HepG2 (cell line): ENCODE measurements at regions not wholly inside any gene's neighbourhood (a gene's known extent, or its start where the extent isn't known, plus 50 kb on each side); places are given as distances from the start of the nearest gene placed in this dataset.
A peak's percentile ranks its signal among the peaks of the same experiment; 100 is the strongest.

Experiments
- ATAC-seq: fragments of 200-7000 bp; cut with Tn5 transposase; 3 replicates; pipeline ENCODE4 v1.9.1; 2020; ENCODE audit warnings: mild to moderate bottlenecking, moderate library complexity
- BruUV-seq: library from RNA; stranded (reverse); fragments of 400-500 nt; replicated peaks from 2 replicates; lab custom pipeline; 2021; lab: Mats Ljungman, UMichigan
- CTCF ChIA-PET: fragments of 300-600 bp; formaldehyde crosslinking; extraction: SDS; loops from one replicate; lab custom pipeline; 2021; ENCODE audit warnings: low total read pairs, inconsistent platforms, low intra/inter-chr PET ratio; lab: Yijun Ruan, JAX
- POLR2A ChIA-PET: fragments of 350-600 bp; sonication (Branson Sonifier 250); formaldehyde crosslinking; loops from one replicate; lab custom pipeline; 2020; ENCODE audit warnings: antibody characterized with exemption, inconsistent platforms; lab: Yijun Ruan, JAX
- DNase-seq: peaks from one replicate; pipeline ENCODE4 v3.0.0-alpha.2; 2015; ENCODE audit warnings: low spot score
- FAIRE-seq: peaks from 3 replicates; lab custom pipeline; 2011; peaks lifted over from hg19 to GRCh38; lab: Jason Lieb, UNC
- H2AFZ ChIP-seq: one replicate; pipeline ENCODE4 v1.6.1; 2011; ENCODE audit warnings: low read length, inconsistent platforms
- H3K27ac ChIP-seq: fragments of 300-600 bp; 3 replicates; pipeline ENCODE4 v1.8.0; 2011; ENCODE audit warnings: mixed run types, mild to moderate bottlenecking, mixed read lengths, low read length, inconsistent platforms; ENCODE audit not compliant: insufficient read depth; ENCODE audit errors: extremely low read length
- H3K27me3 ChIP-seq, 2 experiments: fragments of 200-600 bp in 1 of 2; 2 replicates in 1 of 2; 3 replicates in 1 of 2; pipeline versions ENCODE4 v1.6.0 to v1.8.0; 2011; ENCODE audit warnings: low read length in 2 of 2, mild to moderate bottlenecking in 2 of 2, moderate library complexity in 2 of 2, inconsistent platforms in 1 of 2; ENCODE audit not compliant: insufficient read depth in 2 of 2, control insufficient read depth in 1 of 2
- H3K36me3 ChIP-seq, 2 experiments: fragments of 200-600 bp in 1 of 2; replicated peaks in 1 of 2; 2 replicates in 1 of 2; 3 replicates in 1 of 2; pipeline versions ENCODE4 v1.5.1 to v1.8.0; 2011; ENCODE audit warnings: low read length in 2 of 2, inconsistent platforms in 1 of 2; ENCODE audit not compliant: insufficient read depth in 2 of 2, control insufficient read depth in 1 of 2
- H3K4me1 ChIP-seq: 2 replicates; pipeline ENCODE4 v1.5.1; 2012; ENCODE audit warnings: low read length, inconsistent platforms; ENCODE audit not compliant: insufficient read depth
- H3K4me2 ChIP-seq: 2 replicates; pipeline ENCODE4 v1.6.0; 2011; ENCODE audit warnings: low read depth, low read length, inconsistent platforms
- H3K4me3 ChIP-seq, 3 experiments: fragments of 200-600 bp in 1 of 3; sonication (generic), shearing (Covaris generic) in 1 of 3; replicated peaks in 1 of 3; 2 replicates each; pipeline ENCODE4 v1.5.1; 2011 to 2016; ENCODE audit warnings: low read length in 3 of 3, inconsistent platforms in 2 of 3, low read depth in 2 of 3, mild to moderate bottlenecking in 2 of 3, control low read depth in 1 of 3, mixed read lengths in 1 of 3; ENCODE audit not compliant: insufficient read depth in 1 of 3
- H3K79me2 ChIP-seq: one replicate; pipeline ENCODE4 v1.6.1; 2011; ENCODE audit warnings: low read length, inconsistent platforms; ENCODE audit not compliant: insufficient read depth
- H3K9ac ChIP-seq: 2 replicates; pipeline ENCODE4 v1.6.0; 2011; ENCODE audit warnings: mild to moderate bottlenecking, low read depth, low read length, inconsistent platforms; ENCODE audit not compliant: insufficient read depth
- H3K9me3 ChIP-seq: 2 replicates; pipeline ENCODE4 v1.5.1; 2012; ENCODE audit warnings: mild to moderate bottlenecking, low read length
- H4K20me1 ChIP-seq: 2 replicates; pipeline ENCODE4 v1.6.0; 2011; ENCODE audit warnings: inconsistent platforms, mild to moderate bottlenecking, low read length, moderate library complexity; ENCODE audit not compliant: insufficient read depth
- CEBPG ChIP-seq: IDR thresholded peaks from 2 replicates; pipeline ENCODE4 v1.6.1; 2016
- DNMT3B ChIP-seq: conservative IDR thresholded peaks from 2 replicates; pipeline ENCODE4 v1.6.1; 2016; ENCODE audit warnings: missing biosample characterization, control low read depth
- MAFF ChIP-seq: IDR thresholded peaks from 2 replicates; pipeline ENCODE4 v1.6.1; 2011; ENCODE audit warnings: low read depth, low read length, improper control_type of control experiment
- MAFK ChIP-seq, 2 experiments: IDR thresholded peaks in 1 of 2; conservative IDR thresholded peaks in 1 of 2; 2 replicates each; pipeline ENCODE4 v1.6.1; 2011; ENCODE audit warnings: improper control_type of control experiment in 2 of 2, low read length in 2 of 2
- PHF20 ChIP-seq: sonication (generic); formaldehyde crosslinking; IDR thresholded peaks from 2 replicates; pipeline ENCODE4 v1.5.0; 2020; ENCODE audit warnings: mild to moderate bottlenecking, missing genetic modification reagents
- PITX1 ChIP-seq: sonication (generic); formaldehyde crosslinking; IDR thresholded peaks from 2 replicates; pipeline ENCODE4 v1.5.1; 2020; ENCODE audit warnings: mild to moderate bottlenecking, missing genetic modification reagents
- ZNF547 ChIP-seq: sonication (generic); formaldehyde crosslinking; IDR thresholded peaks from 2 replicates; pipeline ENCODE4 v1.5.1; 2020; ENCODE audit warnings: mild to moderate bottlenecking, missing genetic modification reagents
- ZNF672 ChIP-seq: sonication (generic); formaldehyde crosslinking; IDR thresholded peaks from 2 replicates; pipeline ENCODE4 v1.8.1; 2022; ENCODE audit warnings: missing genetic modification reagents
- WGBS: methylation state at CpG from one replicate; pipeline ENCODE4 v1.1.6; 2017; ENCODE audit warnings: low lambda C conversion rate; 5-methylcytosine and 5-hydroxymethylcytosine counted together
- in situ Hi-C: cut with HindIII; loops from 2 replicates; pipeline ENCODE4 v1.10.0; 2017; ENCODE audit warnings: low pct_unique_long_range_greater_than_20kb; ENCODE audit not compliant: extremely low pct_ligation_motif_present
- intact Hi-C: fragments of 100-400 bp; cut with micrococcal nuclease; formaldehyde crosslinking; loops from one replicate; pipeline ENCODE4 v1.10.0; 2022; ENCODE audit not compliant: unreplicated experiment
- TF ChIP-seq, protein P1 (sequence below): sonication (generic); formaldehyde crosslinking; conservative IDR thresholded peaks from 2 replicates; pipeline ENCODE4 v1.4.0; 2020; ENCODE audit warnings: missing genetic modification reagents
- TF ChIP-seq, protein P2 (sequence below): sonication (generic); formaldehyde crosslinking; IDR thresholded peaks from 2 replicates; pipeline ENCODE4 v1.4.0; 2020; ENCODE audit warnings: missing genetic modification reagents, low read depth, mild to moderate bottlenecking, borderline replicate concordance

GRCh38 chr7:25584112-25584938 is 356.0 kb upstream of the NPVF start:
- H3K27me3 ChIP-seq, result no peaks in the 10 kb centered on the region
- BruUV-seq, result no TSS peak
- CTCF ChIA-PET, result no interaction called here
- TF ChIP-seq, protein P1, sequence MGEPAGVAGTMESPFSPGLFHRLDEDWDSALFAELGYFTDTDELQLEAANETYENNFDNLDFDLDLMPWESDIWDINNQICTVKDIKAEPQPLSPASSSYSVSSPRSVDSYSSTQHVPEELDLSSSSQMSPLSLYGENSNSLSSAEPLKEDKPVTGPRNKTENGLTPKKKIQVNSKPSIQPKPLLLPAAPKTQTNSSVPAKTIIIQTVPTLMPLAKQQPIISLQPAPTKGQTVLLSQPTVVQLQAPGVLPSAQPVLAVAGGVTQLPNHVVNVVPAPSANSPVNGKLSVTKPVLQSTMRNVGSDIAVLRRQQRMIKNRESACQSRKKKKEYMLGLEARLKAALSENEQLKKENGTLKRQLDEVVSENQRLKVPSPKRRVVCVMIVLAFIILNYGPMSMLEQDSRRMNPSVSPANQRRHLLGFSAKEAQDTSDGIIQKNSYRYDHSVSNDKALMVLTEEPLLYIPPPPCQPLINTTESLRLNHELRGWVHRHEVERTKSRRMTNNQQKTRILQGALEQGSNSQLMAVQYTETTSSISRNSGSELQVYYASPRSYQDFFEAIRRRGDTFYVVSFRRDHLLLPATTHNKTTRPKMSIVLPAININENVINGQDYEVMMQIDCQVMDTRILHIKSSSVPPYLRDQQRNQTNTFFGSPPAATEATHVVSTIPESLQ, result no peak
- TF ChIP-seq CEBPG (no peak), ZNF672 (CRISPR knock-in tag) (no peak), MAFK (conservative IDR thresholded peaks at IDR 0.05 in 1 of 2, IDR thresholded peaks at IDR 0.05 in 1 of 2; ENCODE audit: low read length in 2 of 2) (peak; percentile 38 to 65; a peak in 2 of 4 replicates), ZNF547 (CRISPR knock-in tag) (no peak), PHF20 (CRISPR knock-in tag) (no peak), MAFF (peak; percentile 58), PITX1 (CRISPR knock-in tag) (no peak), DNMT3B (CRISPR knock-in tag) (no peak)
- TF ChIP-seq, protein P2, sequence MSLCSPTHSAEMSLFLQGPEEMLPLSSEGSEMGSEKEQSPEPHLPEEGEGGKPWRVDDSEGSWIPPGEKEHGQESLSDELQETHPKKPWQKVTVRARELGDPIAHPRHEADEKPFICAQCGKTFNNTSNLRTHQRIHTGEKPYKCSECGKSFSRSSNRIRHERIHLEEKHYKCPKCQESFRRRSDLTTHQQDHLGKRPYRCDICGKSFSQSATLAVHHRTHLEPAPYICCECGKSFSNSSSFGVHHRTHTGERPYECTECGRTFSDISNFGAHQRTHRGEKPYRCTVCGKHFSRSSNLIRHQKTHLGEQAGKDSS (CRISPR knock-in tag), result no peak
- TF ChIP-seq, all 625 proteins: peak for 2
- ATAC-seq (no peak), FAIRE-seq (no peak), DNase-seq (no peak)
- 9% methylated on average over 10 of the region's 10 CpGs for WGBS
- Histone ChIP-seq H2AFZ (no peak overlapping the region), H4K20me1 (no peaks in the 10 kb centered on the region), H3K9me3 (no peaks in the 10 kb centered on the region), H3K79me2 (no peaks in the 10 kb centered on the region), H3K9ac (no peak overlapping the region), H3K36me3 (no peaks in the 10 kb centered on the region), H3K4me1 (no peaks in the 10 kb centered on the region), H3K4me2 (no peak overlapping the region), H3K27ac (no peak overlapping the region), H3K4me3 (no peak overlapping the region)
- POLR2A ChIA-PET, result no interaction called here
- intact Hi-C loops (no loop called here), in situ Hi-C loops (no loop called here)
